HG02870 (cell line): ENCODE measurements at regions not wholly inside any gene's neighbourhood (a gene's known extent, or its start where the extent isn't known, plus 50 kb on each side); places are given as distances from the start of the nearest gene placed in this dataset.
"Not testable (repeated sequence)": the region's sequence is repeated elsewhere in the genome, so short reads cannot be mapped to it uniquely, and the experiment has no call there.

ENCODE experiments used
- ATAC-seq: cut with Tn5 transposase; IDR thresholded peaks from one replicate; pipeline ENCODE4 v1.9.1; 2021; ENCODE audit warnings: mild to moderate bottlenecking, moderate library complexity; ENCODE audit not compliant: unreplicated experiment

GRCh38 chr7:12827219-12827821 lies 139.9 kb downstream of the ARL4A start:
- ATAC-seq = no peak

- ATAC-seq = no peak
These were observed 140.5 kb downstream of the ARL4A start for GRCh38 chr7:12827920-12828319.

GRCh38 chr7:12831024-12831423 lies 143.6 kb downstream of the ARL4A start:
- no peak for ATAC-seq

- no peak for ATAC-seq
These were observed 146.4 kb downstream of the ARL4A start for GRCh38 chr7:12833829-12834228.

- ATAC-seq = no peak
These were observed 147.3 kb downstream of the ARL4A start for GRCh38 chr7:12834782-12835181.

- no peak for ATAC-seq
These were observed 152.2 kb downstream of the ARL4A start for GRCh38 chr7:12839508-12840153.

GRCh38 chr7:12844732-12845131 lies 157.3 kb downstream of the ARL4A start:
- not testable (repeated sequence) for ATAC-seq

- no peak for ATAC-seq
These were observed 159.6 kb downstream of the ARL4A start for GRCh38 chr7:12847001-12847400.

GRCh38 chr7:12851142-12851541 lies 163.7 kb downstream of the ARL4A start:
- no peak for ATAC-seq

- ATAC-seq = no peak
These were observed 164.4 kb downstream of the ARL4A start for GRCh38 chr7:12851841-12852240.

- ATAC-seq = no peak
These were observed 167.6 kb downstream of the ARL4A start for GRCh38 chr7:12855036-12855435.

GRCh38 chr7:12859761-12860160 lies 172.3 kb downstream of the ARL4A start:
- no peak for ATAC-seq

- ATAC-seq = no peak
These were observed 173.6 kb downstream of the ARL4A start for GRCh38 chr7:12861070-12861469.

- no peak for ATAC-seq
These were observed 174.7 kb downstream of the ARL4A start for GRCh38 chr7:12862146-12862545.

GRCh38 chr7:12864470-12865046 lies 177.1 kb downstream of the ARL4A start:
- no peak for ATAC-seq

GRCh38 chr7:12865593-12865992 lies 178.2 kb downstream of the ARL4A start:
- no peak for ATAC-seq

- no peak for ATAC-seq
These were observed 178.8 kb downstream of the ARL4A start for GRCh38 chr7:12866207-12866606.

- no peak for ATAC-seq
These were observed 180.6 kb downstream of the ARL4A start for GRCh38 chr7:12868027-12868426.

- ATAC-seq = no peak
These were observed 182.8 kb downstream of the ARL4A start for GRCh38 chr7:12870219-12870618.

- no peak for ATAC-seq
These were observed 185.1 kb downstream of the ARL4A start for GRCh38 chr7:12872487-12872886.

- ATAC-seq = no peak
These were observed 186.1 kb downstream of the ARL4A start for GRCh38 chr7:12873571-12873970.

- no peak for ATAC-seq
These were observed 191.7 kb downstream of the ARL4A start for GRCh38 chr7:12879139-12879538.

GRCh38 chr7:12881712-12882111 lies 194.3 kb downstream of the ARL4A start:
- no peak for ATAC-seq
